Activated T-cell treated with anti-CD3 and anti-CD28 coated beads for 1 hour (primary cell): ENCODE measurements at regions not wholly inside any gene's neighbourhood (a gene's known extent, or its start where the extent isn't known, plus 50 kb on each side); places are given as distances from the start of the nearest gene placed in this dataset.

Experiments
- DNase-seq: peaks from one replicate; pipeline ENCODE4 v3.0.0-alpha.2; 2020; ENCODE audit warnings: low read depth

GRCh38 chr1:14499312-14500040, 99.0 kb upstream of the KAZN start:
- no peak for DNase-seq

- DNase-seq = no peak
Observed at GRCh38 chr1:14500041-14500440, 98.4 kb upstream of the KAZN start.

- no peak for DNase-seq
Observed at GRCh38 chr1:14500912-14501311, 97.6 kb upstream of the KAZN start.

- no peak for DNase-seq
Observed at GRCh38 chr1:14504517-14504916, 94.0 kb upstream of the KAZN start.

GRCh38 chr1:14506471-14507255, 91.8 kb upstream of the KAZN start:
- DNase-seq = no peak

- DNase-seq = no peak
Observed at GRCh38 chr1:14507262-14507661, 91.2 kb upstream of the KAZN start.

GRCh38 chr1:14508613-14509012, 89.9 kb upstream of the KAZN start:
- no peak for DNase-seq

GRCh38 chr1:14511166-14511680, 87.3 kb upstream of the KAZN start:
- no peak for DNase-seq

- no peak for DNase-seq
Observed at GRCh38 chr1:14511796-14512585, 86.5 kb upstream of the KAZN start.

GRCh38 chr1:14513111-14513510, 85.4 kb upstream of the KAZN start:
- no peak for DNase-seq

GRCh38 chr1:14514739-14515138, 83.7 kb upstream of the KAZN start:
- DNase-seq = no peak

- no peak for DNase-seq
Observed at GRCh38 chr1:14516974-14517840, 81.3 kb upstream of the KAZN start.

- DNase-seq = no peak
Observed at GRCh38 chr1:14517841-14518180, 80.7 kb upstream of the KAZN start.

GRCh38 chr1:14519976-14520375, 78.5 kb upstream of the KAZN start:
- no peak for DNase-seq

GRCh38 chr1:14520514-14521163, 77.8 kb upstream of the KAZN start:
- DNase-seq = no peak

- DNase-seq = no peak
Observed at GRCh38 chr1:14521622-14522021, 76.9 kb upstream of the KAZN start.

- DNase-seq = no peak
Observed at GRCh38 chr1:14522077-14522925, 76.2 kb upstream of the KAZN start.

- DNase-seq = no peak
Observed at GRCh38 chr1:14522926-14523241, 75.6 kb upstream of the KAZN start.

GRCh38 chr1:14524826-14525636, 73.5 kb upstream of the KAZN start:
- DNase-seq = no peak

- no peak for DNase-seq
Observed at GRCh38 chr1:14529475-14529874, 69.0 kb upstream of the KAZN start.
